ENCODE measurements at regions not wholly inside any gene's neighbourhood (a gene's known extent, or its start where the extent isn't known, plus 50 kb on each side); places are given as distances from the start of the nearest gene placed in this dataset.

- H3K27ac ChIP-seq: no peak overlapping the region
- no peak for TF ChIP-seq CTCF (conservative IDR thresholded peaks at IDR 0.05)
- no peak for TF ChIP-seq ZFX (IDR thresholded peaks at IDR 0.05)
Observed at GRCh38 chr2:150735894-150736498, 248.5 kb upstream of the RND3 start.

- H3K27ac ChIP-seq: no peak overlapping the region
- TF ChIP-seq ZFX (IDR thresholded peaks at IDR 0.05) (no peak), CTCF (conservative IDR thresholded peaks at IDR 0.05) (no peak)
Observed at GRCh38 chr2:150733051-150733618, 245.7 kb upstream of the RND3 start.

DNA sequence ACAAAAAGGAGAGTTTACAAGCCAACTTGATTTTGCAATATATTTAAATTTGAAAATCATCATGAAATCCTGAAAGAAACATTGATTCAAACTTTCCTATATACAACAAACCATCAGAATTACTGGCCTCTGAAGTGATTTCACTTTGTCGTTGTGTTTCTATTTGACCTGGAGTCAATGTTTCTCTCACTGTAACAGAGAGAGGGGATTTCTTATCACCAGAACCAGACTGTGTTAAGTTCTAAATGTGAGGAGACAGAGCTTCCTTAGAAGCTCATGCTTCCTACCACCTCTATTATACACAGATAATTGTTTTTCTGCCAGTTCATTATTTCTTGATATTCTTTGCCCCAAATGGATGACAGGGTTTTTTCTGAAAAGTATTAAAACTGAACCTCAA is 245.0 kb upstream of the RND3 start:
- H3K27ac ChIP-seq: no peak overlapping the region
- TF ChIP-seq ZFX (IDR thresholded peaks at IDR 0.05): no peak

DNA sequence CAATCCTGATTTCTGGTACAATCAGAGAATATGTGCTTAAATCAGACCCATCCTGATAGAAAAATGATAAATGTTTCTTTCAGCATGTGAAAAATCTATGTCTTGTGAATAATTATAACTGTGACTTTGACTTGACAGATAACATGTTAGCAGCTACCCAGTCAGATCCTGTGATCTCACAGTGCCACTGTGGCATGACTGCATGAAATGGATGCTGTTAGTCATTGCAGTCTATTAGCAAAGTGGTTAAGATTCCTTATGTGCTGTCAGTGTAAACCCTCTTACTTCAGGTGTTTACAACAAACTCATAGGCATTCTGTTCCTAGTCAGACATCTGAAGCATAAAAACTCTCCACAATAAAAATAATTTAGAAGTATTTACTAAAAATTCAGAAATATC is 244.6 kb upstream of the RND3 start:
- TF ChIP-seq CTCF (conservative IDR thresholded peaks at IDR 0.05): no peak
- TF ChIP-seq ZFX (IDR thresholded peaks at IDR 0.05): no peak

DNA sequence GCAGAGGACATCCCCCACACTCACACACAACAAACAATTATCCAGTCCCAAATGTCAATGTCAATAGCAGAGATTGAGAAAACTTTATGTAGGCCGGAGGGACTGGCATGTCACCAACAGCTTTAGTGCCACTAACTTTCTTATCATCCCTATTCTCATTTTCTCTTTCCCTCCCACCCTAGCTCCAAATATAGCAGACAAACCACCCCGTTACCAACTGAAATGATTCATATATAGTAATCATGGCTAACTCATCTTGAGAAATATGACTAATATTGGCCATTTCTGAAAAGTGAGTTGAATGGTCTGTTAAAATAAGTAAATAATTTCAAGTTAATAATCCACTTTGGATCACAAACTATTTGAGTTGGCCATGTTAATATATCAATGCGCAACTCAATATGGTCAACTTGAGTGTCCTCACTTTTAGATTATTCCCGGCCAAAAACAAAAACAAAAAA is 242.1 kb upstream of the RND3 start:
- TF ChIP-seq CTCF (conservative IDR thresholded peaks at IDR 0.05) (no peak), ZFX (IDR thresholded peaks at IDR 0.05) (no peak)
- H3K27ac ChIP-seq: no peak overlapping the region

More for the DNA sequence above, 244.6 kb upstream of the RND3 start:
- no peak overlapping the region for H3K27ac ChIP-seq

- no peak for TF ChIP-seq CTCF (conservative IDR thresholded peaks at IDR 0.05)
- no peak for TF ChIP-seq ZFX (IDR thresholded peaks at IDR 0.05)
- no peak overlapping the region for H3K27ac ChIP-seq
Observed at GRCh38 chr2:150718280-150718679, 230.8 kb upstream of the RND3 start.

DNA sequence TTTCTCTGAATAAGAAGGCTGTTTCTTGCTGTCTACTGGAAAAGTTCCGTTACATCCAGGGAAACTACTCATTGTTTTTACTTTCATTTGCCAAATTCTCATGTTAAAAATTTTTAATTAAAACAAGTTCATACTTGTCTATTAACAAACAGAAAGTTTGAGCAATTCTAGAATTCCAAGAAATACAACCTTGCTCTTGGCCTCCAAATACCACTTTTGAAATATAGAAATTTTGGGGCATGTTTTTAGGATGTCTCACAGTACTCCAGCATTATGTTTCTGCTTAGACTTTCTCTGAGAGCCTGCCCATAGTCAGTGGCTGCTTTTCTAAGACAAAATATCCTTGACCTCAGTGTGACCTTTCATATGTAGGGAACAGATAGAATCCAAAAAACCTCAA is 228.7 kb upstream of the RND3 start:
- TF ChIP-seq ZFX (IDR thresholded peaks at IDR 0.05) (no peak), CTCF (conservative IDR thresholded peaks at IDR 0.05) (no peak)
- no peak overlapping the region for H3K27ac ChIP-seq

GRCh38 chr2:150715501-150715900 is 228.0 kb upstream of the RND3 start:
- TF ChIP-seq CTCF (conservative IDR thresholded peaks at IDR 0.05) (no peak), ZFX (IDR thresholded peaks at IDR 0.05) (no peak)

More at GRCh38 chr2:150715501-150715900, 228.0 kb upstream of the RND3 start:
- no peak overlapping the region for H3K27ac ChIP-seq
